HFFc6 (cell line): ENCODE measurements at regions not wholly inside any gene's neighbourhood (a gene's known extent, or its start where the extent isn't known, plus 50 kb on each side); places are given as distances from the start of the nearest gene placed in this dataset.

Experiments used
- DNase-seq: peaks from one replicate; pipeline ENCODE4 v3.0.0-alpha.2; 2018
- H3K27ac Mint-ChIP-seq: 2 replicates; pipeline ENCODE4 v1.8.0; 2020; ENCODE audit warnings: mild to moderate bottlenecking, mixed read lengths
- H3K27me3 Mint-ChIP-seq: 2 replicates; pipeline ENCODE4 v1.8.0; 2021; ENCODE audit warnings: mild to moderate bottlenecking, moderate library complexity, mixed read lengths; ENCODE audit not compliant: insufficient read depth
- H3K36me3 Mint-ChIP-seq: 2 replicates; pipeline ENCODE4 v1.8.0; 2021; ENCODE audit warnings: low read depth, mixed read lengths
- H3K4me1 Mint-ChIP-seq: 2 replicates; pipeline ENCODE4 v1.8.0; 2020; ENCODE audit warnings: low read depth, mixed read lengths
- H3K4me3 Mint-ChIP-seq: 2 replicates; pipeline ENCODE4 v1.8.0; 2020; ENCODE audit warnings: mild to moderate bottlenecking, moderate library complexity, mixed read lengths
- H3K9me3 Mint-ChIP-seq: 2 replicates; pipeline ENCODE4 v1.8.0; 2020; ENCODE audit warnings: mild to moderate bottlenecking, mixed read lengths
- TF ChIP-seq, protein P1 (sequence below): fragments of 200-600 bp; sonication (generic); IDR thresholded peaks from 2 replicates; pipeline ENCODE4 v1.5.0; 2021; ENCODE audit warnings: antibody characterized with exemption, mild to moderate bottlenecking

DNA sequence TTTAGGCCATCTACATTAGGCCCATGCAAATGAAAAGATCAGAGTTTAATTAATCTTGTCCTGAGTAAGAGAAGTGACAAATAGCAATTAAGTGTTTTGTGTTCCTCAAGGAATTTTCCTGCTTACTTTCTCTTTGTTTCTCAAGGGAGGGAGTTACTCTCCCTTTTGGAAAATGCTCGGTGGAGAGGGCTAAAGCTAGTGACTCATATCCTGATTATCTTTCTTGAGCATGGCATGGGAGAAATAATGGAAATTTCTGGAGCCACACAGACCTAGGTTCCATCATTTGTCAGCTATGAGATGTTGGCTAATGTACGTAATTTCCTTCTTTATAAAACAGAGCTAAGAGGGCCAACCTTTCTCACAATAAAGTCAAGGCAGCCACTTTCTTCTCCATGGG lies 177.1 kb downstream of the ETAA1 start:
- Mint-ChIP-seq H3K4me1 (peaks cover 36% of the 10 kb centered on the region), H3K27ac (peak overlapping the region; percentile 86), H3K27me3 (no peaks in the 10 kb centered on the region), H3K4me3 (peak overlapping the region; percentile 61), H3K36me3 (no peaks in the 10 kb centered on the region), H3K9me3 (no peaks in the 10 kb centered on the region)
- TF ChIP-seq, protein P1, sequence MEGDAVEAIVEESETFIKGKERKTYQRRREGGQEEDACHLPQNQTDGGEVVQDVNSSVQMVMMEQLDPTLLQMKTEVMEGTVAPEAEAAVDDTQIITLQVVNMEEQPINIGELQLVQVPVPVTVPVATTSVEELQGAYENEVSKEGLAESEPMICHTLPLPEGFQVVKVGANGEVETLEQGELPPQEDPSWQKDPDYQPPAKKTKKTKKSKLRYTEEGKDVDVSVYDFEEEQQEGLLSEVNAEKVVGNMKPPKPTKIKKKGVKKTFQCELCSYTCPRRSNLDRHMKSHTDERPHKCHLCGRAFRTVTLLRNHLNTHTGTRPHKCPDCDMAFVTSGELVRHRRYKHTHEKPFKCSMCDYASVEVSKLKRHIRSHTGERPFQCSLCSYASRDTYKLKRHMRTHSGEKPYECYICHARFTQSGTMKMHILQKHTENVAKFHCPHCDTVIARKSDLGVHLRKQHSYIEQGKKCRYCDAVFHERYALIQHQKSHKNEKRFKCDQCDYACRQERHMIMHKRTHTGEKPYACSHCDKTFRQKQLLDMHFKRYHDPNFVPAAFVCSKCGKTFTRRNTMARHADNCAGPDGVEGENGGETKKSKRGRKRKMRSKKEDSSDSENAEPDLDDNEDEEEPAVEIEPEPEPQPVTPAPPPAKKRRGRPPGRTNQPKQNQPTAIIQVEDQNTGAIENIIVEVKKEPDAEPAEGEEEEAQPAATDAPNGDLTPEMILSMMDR = no peak
- peak; percentile 47 for DNase-seq

DNA sequence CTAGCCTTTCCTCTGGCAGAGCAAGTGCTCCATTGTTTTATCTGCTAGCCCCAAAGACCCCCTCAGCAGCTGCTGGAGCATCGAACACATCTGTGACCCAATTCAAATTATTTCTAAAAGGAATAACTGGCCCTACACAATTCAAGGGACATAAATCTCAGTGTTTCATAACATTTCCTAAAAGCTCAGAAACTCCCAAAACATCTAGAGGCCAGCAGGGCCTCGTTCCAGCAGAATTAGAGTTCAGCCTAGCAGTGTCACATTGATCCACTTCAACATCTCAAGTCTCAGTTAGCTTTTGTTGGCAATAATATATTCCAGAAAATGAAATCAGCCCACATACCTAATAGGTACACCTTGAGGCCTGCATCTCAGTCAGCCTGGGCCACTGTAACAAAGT lies 179.1 kb downstream of the ETAA1 start:
- peaks cover 33% of the 10 kb centered on the region for H3K4me1 Mint-ChIP-seq

DNA sequence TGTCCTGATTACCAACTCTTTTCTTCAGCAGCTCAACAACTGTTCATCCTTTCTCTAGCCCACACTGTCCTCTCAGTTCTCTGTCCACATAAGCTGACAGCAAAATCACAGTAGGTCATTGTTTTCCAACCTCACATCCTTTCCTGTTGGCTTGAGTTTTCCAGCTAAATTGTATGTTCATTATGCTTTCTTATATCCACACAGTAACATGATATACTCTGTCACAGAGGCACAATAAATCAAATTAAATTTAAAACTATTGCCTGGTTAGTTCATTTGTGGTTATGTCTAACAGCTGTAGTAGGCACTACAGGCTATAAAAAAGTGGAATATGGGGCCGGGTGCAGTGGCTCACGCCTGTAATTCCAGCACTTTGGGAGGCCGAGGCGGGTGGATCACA lies 179.9 kb downstream of the ETAA1 start:
- TF ChIP-seq, protein P1 = no peak
- Mint-ChIP-seq H3K9me3 (peaks cover 4% of the 10 kb centered on the region), H3K27me3 (no peaks in the 10 kb centered on the region), H3K36me3 (peaks cover 4% of the 10 kb centered on the region; the same call in 1 of the 2 replicates), H3K27ac (no peak overlapping the region), H3K4me3 (no peak overlapping the region), H3K4me1 (peaks cover 27% of the 10 kb centered on the region)
- DNase-seq = no peak

More for the DNA sequence above, 179.1 kb downstream of the ETAA1 start:
- H3K27me3 Mint-ChIP-seq = no peaks in the 10 kb centered on the region
- DNase-seq = no peak
- TF ChIP-seq, protein P1 = no peak
- H3K4me3 Mint-ChIP-seq = no peak overlapping the region
- no peaks in the 10 kb centered on the region for H3K36me3 Mint-ChIP-seq
- no peaks in the 10 kb centered on the region for H3K9me3 Mint-ChIP-seq
- H3K27ac Mint-ChIP-seq = no peak overlapping the region

DNA sequence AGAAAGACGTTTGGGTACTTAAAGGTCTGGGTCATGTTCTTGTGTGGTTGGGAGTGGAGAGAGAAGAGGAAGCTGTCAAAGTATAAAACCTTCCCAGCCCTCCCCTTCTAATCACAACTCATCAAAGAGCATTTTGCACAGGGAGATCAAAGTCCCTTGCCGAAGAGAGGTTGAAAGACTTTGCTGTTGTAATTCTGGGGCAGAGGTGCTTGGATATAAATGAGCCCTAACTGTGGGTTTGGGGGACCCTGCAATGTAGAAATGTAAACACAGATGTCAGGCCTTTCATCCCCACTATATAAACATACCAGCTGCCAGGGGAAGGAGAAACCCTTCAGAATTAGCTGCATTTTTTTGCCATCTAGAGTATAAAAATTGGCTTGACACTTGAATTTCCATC lies 182.1 kb downstream of the ETAA1 start:
- H3K27ac Mint-ChIP-seq = no peak overlapping the region
- TF ChIP-seq, protein P1 = no peak
- peaks cover 21% of the 10 kb centered on the region for H3K9me3 Mint-ChIP-seq
- peaks cover 19% of the 10 kb centered on the region for H3K36me3 Mint-ChIP-seq
- DNase-seq = no peak
- peaks cover 5% of the 10 kb centered on the region for H3K4me1 Mint-ChIP-seq
- no peaks in the 10 kb centered on the region for H3K27me3 Mint-ChIP-seq
- no peak overlapping the region for H3K4me3 Mint-ChIP-seq

DNA sequence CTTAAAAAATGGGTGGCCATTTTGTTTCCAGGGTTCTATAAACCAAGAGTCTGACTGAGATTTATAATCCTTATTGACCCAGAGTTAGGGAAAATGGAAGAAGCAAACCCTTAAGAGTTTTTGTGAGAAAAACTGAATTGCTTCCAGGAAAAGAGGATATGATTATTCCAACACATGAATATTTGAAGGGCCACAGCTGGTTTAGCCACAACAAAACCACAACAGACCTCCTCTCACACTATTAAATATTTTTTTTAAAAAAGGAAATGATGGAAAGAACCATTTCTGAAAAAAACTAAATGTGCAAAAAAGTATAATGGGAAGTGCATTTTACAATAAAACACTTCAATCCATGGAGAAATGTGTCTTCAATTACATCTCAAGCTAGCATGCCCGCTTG lies 182.7 kb downstream of the ETAA1 start:
- Mint-ChIP-seq H3K27me3 (no peaks in the 10 kb centered on the region), H3K27ac (no peak overlapping the region), H3K4me1 (no peaks in the 10 kb centered on the region), H3K36me3 (peaks cover 25% of the 10 kb centered on the region), H3K4me3 (no peak overlapping the region), H3K9me3 (peaks cover 26% of the 10 kb centered on the region)
- DNase-seq = no peak
- TF ChIP-seq, protein P1 = no peak

DNA sequence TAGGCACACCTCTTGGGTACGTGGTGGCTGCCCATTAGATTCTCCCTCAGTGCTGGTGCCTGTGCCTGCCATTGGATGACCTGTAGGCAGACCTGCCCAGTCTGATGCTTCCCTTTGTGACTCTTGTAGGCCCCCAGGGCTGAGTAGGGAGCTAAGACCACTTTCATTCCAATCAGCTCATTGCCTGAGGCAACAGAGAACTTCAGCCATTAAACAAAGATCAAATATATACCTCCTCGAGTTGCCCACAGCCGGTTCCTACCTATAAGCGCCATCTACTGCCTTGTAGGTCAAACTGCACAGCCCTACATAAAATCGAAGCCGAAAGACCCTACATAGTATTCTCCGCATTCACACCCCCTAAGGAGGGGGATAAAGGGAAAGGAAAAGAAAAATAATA lies 184.6 kb downstream of the ETAA1 start:
- H3K4me3 Mint-ChIP-seq = no peak overlapping the region
- peaks cover 3% of the 10 kb centered on the region; the same call in 1 of the 2 replicates for H3K27me3 Mint-ChIP-seq
- DNase-seq = no peak
- H3K9me3 Mint-ChIP-seq = peaks cover 43% of the 10 kb centered on the region
- TF ChIP-seq, protein P1 = peak; percentile 46
- H3K4me1 Mint-ChIP-seq = no peaks in the 10 kb centered on the region
- H3K27ac Mint-ChIP-seq = no peak overlapping the region
- H3K36me3 Mint-ChIP-seq = peaks cover 41% of the 10 kb centered on the region
